GM19395 (cell line): ENCODE measurements at regions not wholly inside any gene's neighbourhood (a gene's known extent, or its start where the extent isn't known, plus 50 kb on each side); places are given as distances from the start of the nearest gene placed in this dataset.
"Not testable (repeated sequence)": the region's sequence is repeated elsewhere in the genome, so short reads cannot be mapped to it uniquely, and the experiment has no call there.

Experiments
- ATAC-seq: cut with Tn5 transposase; IDR thresholded peaks from one replicate; pipeline ENCODE4 v1.9.1; 2021; ENCODE audit warnings: mild to moderate bottlenecking, moderate library complexity; ENCODE audit not compliant: unreplicated experiment

DNA sequence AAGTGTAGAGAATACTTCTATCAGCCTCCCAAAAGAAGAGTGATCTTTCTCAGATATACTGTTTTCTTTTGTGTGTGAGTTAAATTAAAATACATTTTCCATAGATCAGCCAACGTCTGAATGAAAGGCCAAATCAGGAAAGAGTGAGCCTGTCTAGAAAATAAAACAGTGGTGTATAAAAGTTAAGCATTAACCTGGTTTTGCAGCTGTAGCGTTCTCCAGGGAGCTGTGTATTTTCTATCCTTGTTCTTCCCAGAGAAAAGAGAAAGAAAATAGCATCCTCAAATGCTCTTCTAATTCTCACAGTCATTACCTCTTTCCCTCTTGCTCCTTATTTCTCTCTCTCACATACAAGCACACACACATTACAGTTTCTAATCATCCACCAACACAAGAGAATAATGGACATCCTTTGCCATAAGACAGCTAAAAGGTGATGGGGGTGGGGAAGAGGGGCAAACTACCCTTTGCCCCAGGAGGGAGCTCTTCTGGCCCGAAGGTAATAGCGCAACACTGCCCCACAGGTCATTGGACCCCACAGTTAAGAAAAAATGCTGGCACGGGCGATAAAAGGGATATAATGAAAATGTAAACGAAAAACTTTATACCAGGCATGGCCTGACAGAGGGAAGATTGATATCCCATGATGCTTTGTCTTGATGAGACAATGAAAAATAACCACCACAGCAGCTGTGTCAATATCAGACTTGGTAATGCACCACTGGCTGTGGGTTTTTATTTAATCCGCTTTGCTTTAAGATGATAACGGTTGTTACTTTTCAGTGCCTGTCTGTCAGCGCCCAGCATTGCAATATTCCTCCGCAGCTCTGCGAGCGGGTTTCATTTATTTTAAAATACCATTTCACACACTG, 150.3 kb downstream of the NUF2 start:
- ATAC-seq: no peak

DNA sequence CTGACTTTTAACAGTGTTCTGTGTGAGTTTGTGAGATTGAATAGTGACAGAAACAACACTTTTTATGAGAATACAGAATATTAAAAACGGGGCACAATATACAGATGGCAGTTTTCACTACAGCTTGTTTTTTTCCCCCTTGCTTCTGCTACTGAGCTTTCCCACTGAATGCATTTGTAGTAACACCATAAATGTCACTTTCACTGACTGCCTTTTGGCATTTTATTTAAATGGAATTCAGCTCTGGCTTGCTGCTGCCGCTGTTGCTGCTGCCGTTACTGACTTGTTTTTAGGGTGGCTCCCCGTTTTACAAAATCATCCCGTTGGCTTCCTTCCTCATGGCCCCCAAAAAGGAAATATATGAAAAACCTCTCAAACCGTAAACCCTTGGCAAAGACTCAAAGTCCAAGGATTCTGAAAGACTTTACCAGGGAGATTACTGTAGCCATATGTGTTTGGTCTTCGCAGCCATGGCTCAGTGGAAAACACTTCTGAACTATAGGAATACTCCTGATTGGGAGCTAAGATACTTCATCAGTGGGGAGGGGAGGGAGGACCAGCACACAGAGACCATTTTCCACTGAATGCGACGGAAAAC, 151.0 kb downstream of the NUF2 start:
- ATAC-seq: no peak

DNA sequence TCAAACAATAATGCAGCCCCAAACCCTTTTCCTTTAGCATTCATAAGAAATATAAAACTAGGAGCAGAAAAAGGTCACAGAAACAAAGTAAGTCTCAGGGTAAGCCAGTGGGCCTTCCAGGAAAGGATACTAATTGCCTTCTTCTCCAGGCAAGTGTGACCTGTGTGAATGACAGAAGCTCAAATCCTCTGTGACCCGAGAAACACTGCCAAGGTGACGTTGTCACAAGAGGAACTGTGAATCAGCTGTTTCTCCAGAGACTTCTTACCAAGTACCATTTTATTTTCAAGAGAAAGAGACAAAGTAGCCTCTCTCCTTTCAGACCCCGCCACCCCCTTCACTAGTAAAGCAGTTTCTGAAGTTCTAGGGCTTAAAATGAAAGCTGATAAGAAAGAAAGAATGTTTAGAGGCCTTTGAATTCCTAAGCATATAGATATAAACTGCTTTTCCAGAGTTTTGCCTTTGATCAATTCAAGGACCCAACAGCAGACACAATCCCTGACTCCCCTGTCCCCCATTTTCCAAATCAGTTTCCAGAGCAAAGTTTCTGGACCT, 155.6 kb downstream of the NUF2 start:
- ATAC-seq: no peak

DNA sequence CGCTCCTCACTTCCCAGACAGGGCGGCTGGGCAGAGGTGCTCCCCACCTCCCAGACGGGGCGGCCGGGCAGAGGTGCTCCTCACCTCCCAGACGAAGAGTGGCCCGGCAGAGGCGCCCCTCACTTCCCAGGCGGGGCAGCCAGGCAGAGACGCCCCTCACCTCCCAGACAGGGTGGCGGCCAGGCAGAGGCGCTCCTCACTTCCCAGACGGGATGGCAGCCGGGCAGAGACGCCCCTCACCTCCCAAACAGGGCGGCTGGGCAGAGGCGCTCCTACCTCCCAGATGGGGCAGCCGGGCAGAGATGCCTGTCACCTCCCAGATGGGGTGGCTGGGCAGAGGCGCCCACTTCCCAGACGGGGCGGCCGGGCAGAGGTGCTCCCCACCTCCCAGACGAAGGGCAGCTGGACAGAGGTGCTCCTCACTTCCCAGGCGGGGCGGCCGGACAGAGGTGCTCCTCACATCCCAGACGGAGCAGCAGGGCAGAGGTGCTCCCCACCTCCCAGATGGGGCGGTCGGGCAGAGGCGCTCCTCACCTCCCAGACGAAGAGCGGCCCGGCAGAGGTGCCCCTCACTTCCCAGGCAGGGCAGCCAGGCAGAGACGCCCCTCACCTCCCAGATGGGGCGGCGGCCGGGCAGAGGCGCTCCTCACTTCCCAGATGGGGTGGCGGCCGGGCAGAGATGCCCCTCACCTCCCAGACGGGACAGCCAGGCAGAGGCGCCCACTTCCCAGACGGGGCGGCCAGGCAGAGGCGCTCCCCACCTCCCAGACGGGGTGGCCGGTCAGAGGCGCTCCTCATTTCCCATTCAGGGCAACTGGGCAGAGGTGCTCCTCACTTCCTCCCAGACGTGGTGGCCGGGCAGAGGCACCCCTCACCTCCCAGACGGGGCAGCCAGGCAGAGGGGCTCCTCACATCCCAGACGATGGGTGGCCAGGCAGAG, 176.9 kb downstream of the NUF2 start:
- not testable (repeated sequence) for ATAC-seq

DNA sequence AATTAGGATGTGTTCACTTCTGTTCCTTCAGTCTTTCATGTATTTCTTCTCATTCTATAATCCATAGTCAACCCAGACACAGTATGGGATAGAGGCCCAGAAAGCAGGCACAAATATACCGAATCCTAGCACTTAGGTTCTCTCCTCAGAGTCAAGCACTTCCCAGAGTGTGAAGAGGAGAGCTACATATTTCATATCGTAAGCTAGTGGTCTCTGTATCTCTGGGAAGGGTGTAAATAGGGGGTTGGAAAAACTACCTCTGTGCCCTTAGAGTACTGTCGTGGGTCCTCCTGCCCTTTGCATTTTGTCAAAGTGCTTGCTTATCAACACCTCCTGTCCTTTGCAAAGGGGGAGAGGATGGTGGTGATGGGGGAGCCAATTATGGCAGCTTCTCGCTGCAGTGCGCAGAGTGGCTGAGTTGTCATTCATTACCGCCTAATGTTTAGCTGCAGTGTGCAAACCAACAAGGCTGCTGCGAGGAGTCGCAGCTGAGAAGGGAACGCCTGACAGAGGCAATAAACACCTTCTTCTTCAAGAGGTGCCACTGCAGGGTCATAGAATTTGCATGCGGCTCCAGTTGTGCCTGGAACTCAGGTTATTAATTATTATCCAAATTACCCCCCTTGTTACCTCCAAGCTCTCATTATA, 182.7 kb downstream of the NUF2 start:
- no peak for ATAC-seq

DNA sequence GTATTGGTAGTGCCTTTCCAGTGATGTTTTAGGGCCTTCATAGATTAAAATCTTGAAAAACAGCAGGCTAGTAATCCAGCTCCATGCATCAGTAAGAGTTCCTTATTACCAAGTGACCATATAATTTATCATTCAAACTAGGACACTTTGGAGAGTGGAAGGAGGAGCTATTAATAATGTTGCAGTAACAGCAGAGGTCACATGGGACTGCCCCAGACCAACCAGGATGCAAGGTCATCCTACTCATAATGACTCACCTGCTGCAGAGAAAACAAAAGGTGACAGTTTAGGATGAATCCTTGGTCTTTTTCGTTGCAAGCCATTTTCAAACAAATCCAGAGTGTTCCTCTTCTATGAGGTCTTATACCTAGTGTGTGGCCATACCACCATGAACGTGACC, 187.4 kb downstream of the NUF2 start:
- no peak for ATAC-seq

DNA sequence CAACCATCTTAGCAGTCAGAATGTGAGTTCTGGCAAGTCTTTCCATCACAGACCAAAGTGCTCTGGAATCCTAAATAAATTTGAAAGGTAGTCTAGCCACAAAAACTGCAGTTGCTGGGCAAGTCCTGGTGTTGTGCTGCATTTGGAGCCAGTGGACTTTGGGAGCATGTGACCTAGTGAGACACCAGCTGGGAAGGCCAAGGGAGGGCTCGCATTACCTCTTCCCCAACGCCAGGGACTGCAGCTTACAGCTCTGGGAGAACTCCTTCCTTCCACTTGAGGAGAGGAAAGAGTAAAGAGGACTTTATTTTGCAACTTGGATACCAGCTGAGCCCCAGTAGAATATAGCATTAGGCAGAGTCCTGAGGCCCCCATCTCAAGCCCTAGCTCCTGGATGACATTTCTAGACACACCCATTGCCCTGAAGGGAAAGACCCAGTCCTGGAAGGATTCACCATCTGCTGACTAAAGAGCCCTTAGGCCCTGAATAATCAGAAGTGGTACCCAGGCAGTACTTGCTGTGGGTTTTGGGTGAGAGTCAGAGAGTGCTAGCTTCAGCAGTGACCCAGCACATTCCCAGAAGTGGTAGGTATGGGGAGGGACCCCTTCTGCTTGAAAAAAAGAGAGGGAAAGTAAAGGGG, 190.7 kb downstream of the NUF2 start:
- no peak for ATAC-seq

DNA sequence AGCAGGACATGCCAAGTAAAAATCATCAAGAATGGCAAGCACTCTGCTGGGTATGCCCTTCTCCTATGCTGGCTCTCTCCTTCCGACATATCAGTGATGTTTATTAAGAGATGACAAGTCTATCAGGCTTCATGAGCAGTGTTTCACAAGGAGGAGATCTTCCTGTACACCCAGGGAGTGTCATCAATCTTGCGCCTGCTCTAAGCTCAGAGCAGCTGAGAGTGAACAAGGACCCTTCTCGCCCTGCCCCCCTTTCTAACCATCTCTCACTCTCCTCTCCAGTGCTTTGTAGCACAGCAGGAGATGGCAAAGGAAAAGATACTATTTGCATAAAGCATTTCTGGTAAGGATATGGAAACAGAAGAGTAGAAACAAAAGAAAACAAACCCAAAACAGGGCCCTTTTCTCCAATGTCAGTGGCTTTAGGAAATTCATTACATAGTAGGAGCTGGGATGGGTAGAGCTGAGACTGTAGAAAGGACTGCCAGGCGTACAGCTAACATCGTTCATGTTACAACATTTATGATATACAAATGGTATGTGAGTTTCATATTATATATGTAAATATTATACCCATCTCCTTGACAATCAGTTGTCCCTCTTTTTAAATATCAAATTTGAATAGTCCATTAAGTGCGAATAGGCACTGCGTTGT, 201.7 kb downstream of the NUF2 start:
- no peak for ATAC-seq

DNA sequence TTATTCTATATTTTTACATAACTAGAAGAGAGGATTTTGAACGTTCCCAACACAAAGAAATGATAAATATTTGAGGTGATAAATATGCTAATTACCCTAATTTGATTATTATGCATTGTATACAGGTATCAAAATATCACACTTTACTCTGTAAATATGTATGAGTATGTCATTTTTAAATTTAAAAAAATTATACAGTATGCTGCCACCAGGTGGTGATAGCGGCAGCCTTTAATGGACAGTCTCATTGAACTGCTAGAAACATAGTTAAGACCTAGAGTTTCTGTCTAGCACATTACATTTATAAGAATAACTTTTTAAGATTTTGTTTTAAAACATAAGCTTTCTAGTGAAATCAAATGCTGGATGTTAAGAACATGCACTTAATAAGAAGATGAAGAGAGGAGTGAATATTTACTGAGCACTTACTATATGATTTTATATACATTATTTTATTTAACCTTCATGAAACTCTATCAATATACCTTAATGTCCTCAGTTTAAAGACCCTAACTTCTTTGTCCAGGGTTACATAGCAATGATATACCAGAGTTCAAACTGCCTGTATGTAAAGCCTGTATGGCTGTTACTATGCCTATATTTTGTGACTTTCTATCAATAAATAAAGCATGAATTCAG, 207.1 kb downstream of the NUF2 start:
- ATAC-seq: peak; percentile 92

DNA sequence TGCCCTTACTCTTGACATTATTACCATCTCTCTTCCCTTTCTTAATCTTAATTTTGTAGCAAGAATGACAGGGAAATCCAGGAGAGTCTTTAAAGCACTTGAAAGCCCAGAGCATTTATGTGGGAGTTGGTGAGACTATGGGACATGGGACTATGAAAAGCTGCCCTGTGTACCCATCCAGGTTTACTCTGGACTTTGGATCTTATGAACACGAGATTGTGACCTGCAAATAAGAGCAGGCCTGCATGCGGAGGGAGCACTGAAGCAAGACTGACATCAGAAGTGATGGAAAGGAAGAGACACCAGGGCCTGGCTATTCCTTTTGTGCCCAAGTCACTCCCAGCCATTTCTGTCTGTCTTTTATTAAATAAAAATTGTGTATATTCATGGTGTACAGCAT, 209.6 kb downstream of the NUF2 start:
- no peak for ATAC-seq

DNA sequence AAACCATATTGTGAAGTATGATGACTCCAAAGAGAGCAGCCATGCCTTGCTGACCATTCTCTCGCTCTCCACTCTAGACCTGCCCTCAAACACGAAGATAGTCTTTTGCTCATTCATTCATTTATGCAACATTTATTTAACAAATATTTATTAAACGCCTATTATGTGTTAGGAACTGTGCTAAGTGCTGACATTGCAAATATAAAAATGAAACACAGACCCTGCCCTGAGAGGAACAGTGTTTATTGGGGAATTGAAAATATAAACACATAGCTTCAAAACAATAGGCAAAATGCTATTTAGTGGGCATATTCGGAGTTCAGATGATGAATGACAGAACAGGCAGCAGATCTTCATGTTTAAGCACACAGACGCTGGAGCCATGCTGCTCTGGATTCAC, 213.6 kb downstream of the NUF2 start:
- no peak for ATAC-seq

DNA sequence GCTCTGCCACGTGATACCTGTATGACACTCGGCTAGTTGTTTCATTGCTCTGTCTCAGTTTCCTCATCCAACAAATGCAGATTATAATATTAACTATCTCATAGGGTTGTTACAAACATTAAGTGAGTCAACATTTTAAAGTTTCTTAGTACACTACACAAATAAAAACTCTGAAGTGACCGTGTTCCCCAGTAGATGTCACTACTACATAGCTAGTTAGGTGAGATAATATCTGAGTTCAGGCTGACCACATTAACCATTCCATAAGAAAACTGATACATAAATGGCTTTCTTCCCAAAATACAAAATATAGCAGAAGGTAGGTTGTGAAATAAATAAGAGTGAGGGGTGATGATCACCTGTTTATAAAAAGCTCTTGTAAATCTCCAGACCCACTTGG, 214.1 kb downstream of the NUF2 start:
- no peak for ATAC-seq

DNA sequence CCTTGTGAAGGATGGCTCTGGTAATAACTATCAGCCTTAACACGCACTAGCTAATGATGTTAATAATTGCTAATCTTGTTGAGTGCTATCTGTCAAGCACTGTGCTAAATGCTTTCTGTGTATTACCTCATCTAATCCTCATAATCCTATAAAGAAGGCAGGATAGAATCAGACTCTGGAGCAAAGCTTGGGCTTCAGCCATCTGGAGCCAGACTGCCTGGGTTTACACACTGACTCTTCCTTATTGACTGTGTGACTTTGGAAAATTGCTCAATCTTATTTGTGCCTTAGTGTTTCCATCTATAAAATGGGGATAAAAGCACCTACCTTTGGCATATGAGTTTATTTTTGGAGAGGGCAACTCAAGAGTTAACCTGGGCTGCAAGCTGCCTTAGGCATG, 216.1 kb downstream of the NUF2 start:
- ATAC-seq: no peak

DNA sequence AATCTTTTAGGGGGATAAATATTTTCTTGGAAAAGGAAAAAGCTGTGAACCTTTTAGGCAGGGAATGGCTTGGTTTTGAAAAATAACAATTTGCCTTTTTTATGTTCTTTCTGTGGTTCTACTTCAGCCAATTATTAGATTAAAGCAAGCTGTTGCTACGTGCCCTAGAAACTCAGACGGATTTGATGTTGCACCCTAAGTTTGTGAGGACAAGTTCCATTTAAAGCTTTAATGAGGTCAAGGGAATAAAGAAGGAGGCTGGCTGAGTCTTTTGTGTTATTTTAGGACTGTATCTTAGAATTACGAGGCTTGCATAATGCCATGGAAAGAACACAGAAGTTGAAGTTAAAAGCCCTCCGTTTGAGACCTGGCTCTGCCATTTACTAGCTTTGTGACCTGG, 216.9 kb downstream of the NUF2 start:
- no peak for ATAC-seq

DNA sequence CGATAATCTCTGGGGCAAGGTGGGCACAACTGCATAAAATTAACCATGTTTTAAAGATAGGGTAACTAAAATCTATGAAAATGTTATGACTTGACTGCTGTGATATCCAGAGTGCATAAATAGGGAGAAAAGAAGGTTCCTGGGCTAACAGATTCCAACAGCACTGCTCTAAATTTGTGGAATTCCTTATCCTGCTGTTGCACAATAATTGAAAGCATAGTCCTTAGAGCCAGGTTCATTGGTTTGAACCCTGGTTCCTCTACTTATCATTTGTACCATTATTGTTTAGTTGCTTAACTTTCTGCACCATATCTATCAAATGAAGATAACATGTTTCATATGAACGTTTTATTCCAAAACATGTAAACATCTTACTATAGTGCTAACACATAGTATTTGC, 219.0 kb downstream of the NUF2 start:
- ATAC-seq: no peak

DNA sequence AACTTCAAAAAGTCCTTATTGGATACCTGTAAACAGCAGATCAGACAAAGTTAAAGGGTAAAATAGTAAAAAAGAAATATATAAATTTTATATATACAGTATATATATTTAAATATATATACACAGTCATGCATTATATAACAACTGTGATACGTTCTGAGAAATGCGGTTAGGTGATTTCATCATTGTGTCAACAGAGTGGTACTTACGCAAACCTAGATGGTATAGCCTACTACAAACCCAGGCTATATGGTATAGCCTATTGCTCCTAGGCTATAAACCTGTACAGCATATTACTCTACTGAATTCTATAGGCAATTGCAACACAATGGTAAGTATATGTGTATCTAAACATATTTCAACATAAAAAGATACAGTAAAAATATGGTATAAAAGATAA, 222.7 kb downstream of the NUF2 start:
- ATAC-seq: no peak

DNA sequence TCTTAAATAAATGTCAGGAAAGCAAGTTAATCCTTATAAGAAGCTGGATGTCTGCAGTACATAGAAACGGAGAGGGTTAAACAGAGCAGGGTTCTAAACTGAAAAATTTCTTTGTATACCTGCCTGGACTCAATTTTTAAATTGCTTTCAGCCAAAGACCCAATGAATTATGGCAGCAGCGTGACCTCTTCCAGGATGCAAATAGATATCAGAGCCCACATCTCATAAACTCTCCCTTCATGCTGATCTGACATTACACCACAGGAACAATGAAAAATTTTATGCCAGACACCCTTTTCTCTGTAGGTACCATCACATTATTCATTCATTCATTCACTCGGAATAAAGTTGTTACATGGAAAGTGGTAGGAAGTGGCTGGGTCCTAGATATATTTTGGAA, 236.4 kb downstream of the NUF2 start:
- no peak for ATAC-seq

DNA sequence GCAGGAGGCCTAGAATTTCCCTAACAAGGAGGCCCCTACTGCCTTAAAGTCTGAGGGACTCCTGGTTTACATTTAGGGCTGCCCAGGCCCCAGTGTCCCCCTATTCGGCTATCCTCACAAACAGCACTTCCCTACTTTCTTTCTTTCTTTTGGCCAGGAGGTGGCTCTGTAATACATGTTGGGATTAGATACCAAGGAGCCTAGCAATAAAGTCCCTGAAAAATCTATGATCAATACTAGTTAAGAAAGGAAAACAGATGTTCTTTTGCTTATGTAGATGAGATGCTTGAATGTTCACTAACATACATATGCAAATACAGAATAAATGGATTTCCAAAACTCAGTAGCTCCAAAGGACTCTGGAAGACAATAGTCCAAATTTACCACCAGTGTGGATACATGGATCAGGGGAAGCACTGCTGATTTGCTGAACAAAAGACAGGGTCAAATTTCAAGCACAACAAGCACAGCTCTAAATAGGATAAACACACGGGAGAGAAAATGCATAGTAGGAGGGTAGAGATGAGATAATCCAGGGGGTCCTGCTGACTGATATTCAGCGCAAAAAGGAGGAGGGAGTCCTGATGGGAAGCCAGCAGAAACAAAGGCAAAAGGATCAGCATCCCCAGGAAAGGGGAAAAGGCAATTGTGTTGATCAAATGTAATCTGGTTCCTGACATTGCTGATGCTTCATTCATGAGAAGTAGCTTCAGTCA, 240.0 kb downstream of the NUF2 start:
- no peak for ATAC-seq

DNA sequence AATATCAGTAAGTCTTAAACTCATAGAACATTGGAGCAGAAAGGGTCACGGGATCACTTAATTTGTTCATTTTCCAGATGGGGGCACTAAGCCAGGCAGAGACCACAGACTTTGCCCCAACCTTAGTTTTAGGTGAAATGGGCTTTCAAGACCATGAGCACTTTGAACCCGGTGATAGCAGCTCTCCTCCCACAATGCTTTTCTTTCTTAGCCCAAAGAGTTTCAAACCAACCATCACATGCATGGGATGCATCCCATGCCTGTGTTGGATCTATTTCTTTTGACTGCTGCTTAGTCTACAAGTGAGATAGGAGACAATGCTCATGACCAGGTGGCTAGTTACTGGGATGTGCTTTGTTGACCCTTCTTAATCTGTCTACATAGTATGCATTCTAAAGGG, 240.6 kb downstream of the NUF2 start:
- ATAC-seq: no peak
